Esophagus squamous epithelium (tissue), 4 donors: ENCODE measurements at regions not wholly inside any gene's neighbourhood (a gene's known extent, or its start where the extent isn't known, plus 50 kb on each side); places are given as distances from the start of the nearest gene placed in this dataset.

Source experiments
- CTCF ChIP-seq, 6 experiments: fragments of 450-650 bp in 4 of 6; fragments of 200-600 bp in 2 of 6; sonication (generic) in 2 of 6; IDR thresholded peaks; one replicate each; pipeline ENCODE4 v1.5.1; 2016 to 2019; ENCODE audit warnings: antibody characterized with exemption in 6 of 6, mild to moderate bottlenecking in 4 of 6, moderate library complexity in 4 of 6
- POLR2A ChIP-seq, 4 donors: fragments of 450-650 bp; IDR thresholded peaks; one replicate each; pipeline ENCODE4 v1.6.1; 2017; ENCODE audit warnings: antibody characterized with exemption in 4 of 4, mild to moderate bottlenecking in 4 of 4, moderate library complexity in 3 of 4

- TF ChIP-seq CTCF (IDR thresholded peaks at IDR 0.05) (no peak), POLR2A (IDR thresholded peaks at IDR 0.05) (no peak)
Observed at GRCh38 chr5:87954121-87954520, 314.5 kb downstream of the TMEM161B start.
